Calu3 (cell line): ENCODE measurements at regions not wholly inside any gene's neighbourhood (a gene's known extent, or its start where the extent isn't known, plus 50 kb on each side); places are given as distances from the start of the nearest gene placed in this dataset.

Experiments used
- BruUV-seq: library from RNA; stranded (reverse); fragments of 400-500 nt; replicated peaks from 2 replicates; lab custom pipeline; 2021; lab: Mats Ljungman, UMichigan
- CTCF ChIA-PET: fragments of 300-600 bp; sonication (Branson Sonifier 250); formaldehyde crosslinking; loops from one replicate; lab custom pipeline; 2022; ENCODE audit warnings: antibody characterized with exemption; lab: Charles Lee
- DNase-seq: peaks from one replicate; pipeline ENCODE4 v3.0.0; 2022
- H3K27ac Mint-ChIP-seq: one replicate; pipeline ENCODE4 v1.8.0; 2022; ENCODE audit warnings: mixed read lengths; ENCODE audit not compliant: unreplicated experiment
- H3K27me3 Mint-ChIP-seq: one replicate; pipeline ENCODE4 v1.8.0; 2022; ENCODE audit warnings: mixed read lengths; ENCODE audit not compliant: unreplicated experiment
- H3K36me3 Mint-ChIP-seq: one replicate; pipeline ENCODE4 v1.8.0; 2022; ENCODE audit warnings: mild to moderate bottlenecking, moderate library complexity, mixed read lengths; ENCODE audit not compliant: insufficient read depth, unreplicated experiment
- H3K4me1 Mint-ChIP-seq: one replicate; pipeline ENCODE4 v1.8.0; 2022; ENCODE audit warnings: mild to moderate bottlenecking, low read depth, mixed read lengths; ENCODE audit not compliant: unreplicated experiment
- H3K4me3 Mint-ChIP-seq: one replicate; pipeline ENCODE4 v1.8.0; 2022; ENCODE audit warnings: mild to moderate bottlenecking, low read depth, moderate library complexity, mixed read lengths; ENCODE audit not compliant: unreplicated experiment
- H3K9me3 Mint-ChIP-seq: one replicate; pipeline ENCODE4 v1.8.0; 2022; ENCODE audit warnings: low read depth, mixed read lengths; ENCODE audit not compliant: unreplicated experiment
- intact Hi-C: fragments of 100-400 bp; cut with micrococcal nuclease; formaldehyde crosslinking; loops from one replicate; pipeline ENCODE4 v1.10.0; 2022; ENCODE audit not compliant: unreplicated experiment
- TF ChIP-seq, protein P1 (sequence below): fragments of 200-600 bp; IDR thresholded peaks from one replicate; pipeline ENCODE4 v1.8.0; 2022; ENCODE audit warnings: antibody characterized with exemption; ENCODE audit not compliant: unreplicated experiment

DNA sequence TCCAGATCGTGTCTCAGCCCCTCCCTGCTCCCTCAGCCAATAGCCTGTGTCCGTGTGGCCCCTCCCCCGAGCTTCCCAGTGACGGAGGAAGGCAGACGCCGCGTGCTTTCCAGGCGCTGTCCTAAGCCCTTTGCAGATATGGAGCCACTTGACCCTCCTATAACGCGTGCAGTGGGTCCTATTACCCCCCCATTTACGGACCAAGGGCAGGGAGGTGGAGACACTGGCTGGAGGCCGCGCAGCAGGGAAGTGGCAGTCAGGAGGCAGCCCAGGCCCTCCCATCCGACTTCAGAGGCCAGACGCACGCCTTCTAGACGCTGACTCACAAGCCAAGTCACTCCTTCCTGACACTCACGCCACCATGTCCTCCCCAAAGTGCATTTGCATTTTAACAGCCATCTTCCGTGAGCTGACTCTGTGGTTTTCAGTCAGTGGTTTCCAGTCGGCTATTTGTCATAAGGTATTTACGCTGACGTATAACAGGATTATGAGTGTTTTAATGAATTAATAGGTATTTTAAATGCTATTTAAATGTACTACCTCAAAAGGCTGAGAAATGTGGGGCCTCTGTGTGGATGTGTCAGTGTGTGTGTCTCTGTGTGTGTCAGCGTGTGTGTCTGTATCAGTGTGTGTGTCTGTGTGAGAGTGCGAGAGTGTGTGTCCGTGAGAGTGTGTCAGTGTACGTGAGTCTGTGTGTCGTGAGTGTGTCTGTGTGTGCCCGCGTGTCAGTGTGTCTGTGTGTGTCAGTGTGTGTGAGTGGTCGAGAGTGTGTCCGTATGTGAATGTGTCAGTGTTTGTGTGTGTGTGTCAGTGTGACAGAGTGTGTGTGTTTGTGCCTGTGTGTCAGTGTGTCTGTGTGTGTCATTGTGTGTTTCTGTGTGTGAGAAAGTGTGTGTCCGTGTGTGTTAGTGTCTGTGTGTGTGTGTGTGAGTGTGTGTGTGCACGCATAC, 92.0 kb upstream of the INSIG1 start:
- CTCF ChIA-PET: interaction anchor here (0.8 to 0.9 kb wide), 3 partner anchors 9 to 92 kb away, joined by 4 read pairs; partner anchors contain the start of gene INSIG1
- H3K27me3 Mint-ChIP-seq: no peaks in the 10 kb centered on the region
- TF ChIP-seq, protein P1, sequence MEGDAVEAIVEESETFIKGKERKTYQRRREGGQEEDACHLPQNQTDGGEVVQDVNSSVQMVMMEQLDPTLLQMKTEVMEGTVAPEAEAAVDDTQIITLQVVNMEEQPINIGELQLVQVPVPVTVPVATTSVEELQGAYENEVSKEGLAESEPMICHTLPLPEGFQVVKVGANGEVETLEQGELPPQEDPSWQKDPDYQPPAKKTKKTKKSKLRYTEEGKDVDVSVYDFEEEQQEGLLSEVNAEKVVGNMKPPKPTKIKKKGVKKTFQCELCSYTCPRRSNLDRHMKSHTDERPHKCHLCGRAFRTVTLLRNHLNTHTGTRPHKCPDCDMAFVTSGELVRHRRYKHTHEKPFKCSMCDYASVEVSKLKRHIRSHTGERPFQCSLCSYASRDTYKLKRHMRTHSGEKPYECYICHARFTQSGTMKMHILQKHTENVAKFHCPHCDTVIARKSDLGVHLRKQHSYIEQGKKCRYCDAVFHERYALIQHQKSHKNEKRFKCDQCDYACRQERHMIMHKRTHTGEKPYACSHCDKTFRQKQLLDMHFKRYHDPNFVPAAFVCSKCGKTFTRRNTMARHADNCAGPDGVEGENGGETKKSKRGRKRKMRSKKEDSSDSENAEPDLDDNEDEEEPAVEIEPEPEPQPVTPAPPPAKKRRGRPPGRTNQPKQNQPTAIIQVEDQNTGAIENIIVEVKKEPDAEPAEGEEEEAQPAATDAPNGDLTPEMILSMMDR: no peak
- peak; percentile 72 for DNase-seq
- peaks cover 14% of the 10 kb centered on the region for H3K36me3 Mint-ChIP-seq
- TSS peak; percentile 83 for BruUV-seq
- peak overlapping the region; percentile 86 for H3K27ac Mint-ChIP-seq
- H3K4me1 Mint-ChIP-seq: peaks cover 48% of the 10 kb centered on the region
- peak overlapping the region; percentile 9 for H3K4me3 Mint-ChIP-seq
- peaks cover 3% of the 10 kb centered on the region for H3K9me3 Mint-ChIP-seq
- intact Hi-C loops: no loop called here

GRCh38 chr7:155206318-155207020, 91.2 kb upstream of the INSIG1 start:
- DNase-seq: no peak
- Mint-ChIP-seq H3K36me3 (peaks cover 14% of the 10 kb centered on the region), H3K4me3 (no peak overlapping the region)

GRCh38 chr7:155207326-155208002, 90.2 kb upstream of the INSIG1 start:
- Mint-ChIP-seq H3K9me3 (peaks cover 3% of the 10 kb centered on the region), H3K4me1 (peaks cover 47% of the 10 kb centered on the region), H3K27ac (peak overlapping the region; percentile 69), H3K36me3 (peaks cover 14% of the 10 kb centered on the region), H3K4me3 (no peak overlapping the region), H3K27me3 (no peaks in the 10 kb centered on the region)
- CTCF ChIA-PET: no interaction called here
- DNase-seq: no peak
- BruUV-seq: no TSS peak
- TF ChIP-seq, protein P1: no peak
- intact Hi-C loops: no loop called here

More at GRCh38 chr7:155206318-155207020, 91.2 kb upstream of the INSIG1 start:
- H3K4me1 Mint-ChIP-seq: peaks cover 55% of the 10 kb centered on the region
- no TSS peak for BruUV-seq
- TF ChIP-seq, protein P1: no peak
- CTCF ChIA-PET: no interaction called here
- H3K27me3 Mint-ChIP-seq: no peaks in the 10 kb centered on the region
- peak overlapping the region; percentile 86 for H3K27ac Mint-ChIP-seq
- peaks cover 3% of the 10 kb centered on the region for H3K9me3 Mint-ChIP-seq
- intact Hi-C loops: no loop called here
